ENCODE measurements at regions not wholly inside any gene's neighbourhood (a gene's known extent, or its start where the extent isn't known, plus 50 kb on each side); places are given as distances from the start of the nearest gene placed in this dataset.
"Not testable (repeated sequence)": the region's sequence is repeated elsewhere in the genome, so short reads cannot be mapped to it uniquely, and the experiment has no call there.

DNA sequence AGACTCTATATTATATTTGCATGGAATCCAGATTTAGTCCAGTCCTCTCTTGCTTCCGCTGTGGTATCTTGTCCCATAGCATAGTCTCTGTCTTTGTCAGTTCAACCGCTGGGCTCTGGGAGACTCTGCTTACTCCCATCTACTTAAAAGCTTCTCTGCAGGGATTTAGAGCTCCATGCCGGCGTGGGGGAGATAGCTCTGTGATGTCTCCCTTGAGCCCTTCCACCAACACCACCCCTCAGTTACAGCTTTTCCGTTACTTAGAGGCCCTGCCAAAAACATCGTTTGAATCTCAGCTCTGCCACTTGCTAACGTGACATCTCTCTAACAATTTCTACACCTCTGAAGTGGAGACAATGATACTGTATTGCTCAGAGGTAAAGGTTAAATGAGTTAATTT is 306.1 kb upstream of the ZNF608 start:
- DNase-seq, result no peak

DNA sequence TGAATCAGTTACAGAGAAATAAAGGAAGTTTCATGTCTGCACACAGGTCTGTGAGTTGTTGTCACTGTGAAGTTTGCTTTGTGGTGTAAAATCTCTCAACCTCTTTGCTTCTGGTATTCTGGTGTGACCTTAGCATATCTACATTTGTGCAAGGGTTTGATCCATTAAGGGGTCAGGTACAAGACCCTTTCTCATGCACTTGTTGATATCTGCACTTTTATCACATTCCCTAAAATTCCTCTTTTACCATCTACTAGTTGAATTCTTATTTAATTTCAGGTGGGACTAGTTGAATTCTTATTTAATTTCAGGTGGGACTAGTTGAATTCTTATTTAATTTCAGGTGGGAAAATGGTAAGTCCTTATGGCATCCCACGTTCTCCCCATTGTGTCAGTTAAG is 306.7 kb upstream of the ZNF608 start:
- DNase-seq, result no peak

DNA sequence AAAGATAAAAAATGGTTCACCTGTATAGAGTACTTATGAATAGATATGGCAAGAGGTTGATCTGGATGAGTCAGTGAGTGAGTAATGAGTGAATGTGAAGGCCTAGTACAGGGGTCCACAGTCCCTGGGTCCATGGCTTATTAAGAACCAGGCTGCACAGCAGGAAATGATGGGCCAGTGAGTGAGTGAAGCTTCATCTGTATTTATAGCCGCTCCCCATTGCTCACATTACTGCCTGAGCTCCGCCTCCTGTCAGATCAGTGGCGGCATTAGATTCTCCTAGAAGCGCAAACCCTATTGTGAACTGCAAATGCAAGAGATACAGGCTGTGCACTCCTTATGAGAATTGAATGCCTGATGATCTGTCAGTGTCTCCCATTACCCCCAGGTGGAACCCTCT is 307.7 kb upstream of the ZNF608 start:
- no peak for DNase-seq

DNA sequence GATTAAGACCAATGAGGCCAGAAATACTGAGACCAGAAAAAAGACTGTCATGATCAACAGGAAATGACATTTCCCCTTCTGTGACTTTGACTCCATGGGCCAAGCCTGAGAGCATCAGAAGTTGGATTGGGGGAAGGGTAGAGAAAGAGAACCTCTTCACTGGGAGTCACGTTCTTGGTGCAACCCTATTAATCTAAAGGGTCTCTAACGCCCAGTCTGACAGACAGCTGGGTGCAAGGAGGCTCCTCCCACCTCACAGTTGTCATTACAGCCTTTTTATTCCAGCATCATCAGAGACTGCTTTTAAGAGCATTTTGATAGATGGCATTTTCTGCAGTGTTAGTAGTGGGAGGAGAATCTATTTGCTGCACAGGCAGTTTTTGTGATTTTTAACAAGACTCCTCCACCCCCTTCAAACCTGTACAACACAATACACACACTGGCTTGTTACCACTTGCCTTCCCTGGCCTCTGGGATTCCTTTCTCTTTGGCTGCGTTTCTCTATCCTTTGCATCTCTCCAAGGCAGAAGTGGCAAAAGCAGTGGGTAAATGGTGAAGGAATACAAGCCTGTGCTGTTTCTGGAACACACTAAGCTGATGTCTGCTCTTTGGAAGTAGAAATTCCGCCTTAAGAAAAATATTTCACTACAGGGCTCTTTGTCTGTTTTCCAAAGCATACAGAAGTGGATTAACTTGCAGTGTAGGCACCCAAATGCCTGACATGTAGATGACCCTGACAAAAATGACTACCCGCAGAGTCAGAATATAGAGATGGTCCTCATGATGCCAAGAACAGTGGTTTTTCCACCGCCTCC is 310.4 kb upstream of the ZNF608 start:
- DNase-seq, result no peak

DNA sequence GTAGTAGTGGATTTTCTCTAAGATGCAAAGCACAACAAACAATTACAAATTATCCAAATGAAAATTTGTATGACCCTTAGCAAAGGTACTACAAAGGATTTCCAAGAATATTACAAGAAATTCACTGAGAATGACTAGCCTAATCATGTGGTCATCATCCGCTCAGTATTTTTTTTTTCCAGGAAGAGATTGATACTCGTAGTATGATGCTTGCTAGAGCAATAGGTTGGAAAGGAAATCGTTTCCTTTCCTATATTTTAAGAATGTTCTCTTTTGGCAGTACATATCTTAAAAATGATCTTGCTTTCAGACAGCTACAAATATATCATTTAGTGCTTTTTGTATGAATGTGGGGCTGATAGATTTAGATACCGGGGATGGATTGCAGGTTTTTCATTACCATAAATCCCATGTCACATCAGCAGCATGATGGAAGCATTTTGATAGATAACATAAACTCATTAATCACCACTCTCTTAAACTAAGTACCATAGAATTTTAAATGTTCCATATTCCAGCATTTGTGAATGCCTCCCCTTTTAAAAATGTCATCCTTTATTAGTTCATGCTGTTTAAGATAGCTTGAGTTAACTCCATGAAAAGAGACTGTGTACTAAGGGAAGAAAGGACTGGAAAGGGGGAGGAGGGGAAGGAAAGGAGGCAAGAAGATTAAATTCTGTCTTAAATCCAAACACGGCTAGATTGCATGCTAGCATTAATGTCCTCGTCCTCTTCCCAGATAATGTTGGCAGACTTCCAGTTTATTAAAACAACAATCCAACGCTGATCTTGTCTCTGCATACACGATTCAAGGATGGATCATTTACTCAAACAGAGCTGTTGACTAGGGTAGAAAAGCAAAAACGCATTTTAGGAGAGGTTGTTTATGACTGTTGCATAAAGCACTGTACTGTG is 311.7 kb upstream of the ZNF608 start:
- no peak for DNase-seq

DNA sequence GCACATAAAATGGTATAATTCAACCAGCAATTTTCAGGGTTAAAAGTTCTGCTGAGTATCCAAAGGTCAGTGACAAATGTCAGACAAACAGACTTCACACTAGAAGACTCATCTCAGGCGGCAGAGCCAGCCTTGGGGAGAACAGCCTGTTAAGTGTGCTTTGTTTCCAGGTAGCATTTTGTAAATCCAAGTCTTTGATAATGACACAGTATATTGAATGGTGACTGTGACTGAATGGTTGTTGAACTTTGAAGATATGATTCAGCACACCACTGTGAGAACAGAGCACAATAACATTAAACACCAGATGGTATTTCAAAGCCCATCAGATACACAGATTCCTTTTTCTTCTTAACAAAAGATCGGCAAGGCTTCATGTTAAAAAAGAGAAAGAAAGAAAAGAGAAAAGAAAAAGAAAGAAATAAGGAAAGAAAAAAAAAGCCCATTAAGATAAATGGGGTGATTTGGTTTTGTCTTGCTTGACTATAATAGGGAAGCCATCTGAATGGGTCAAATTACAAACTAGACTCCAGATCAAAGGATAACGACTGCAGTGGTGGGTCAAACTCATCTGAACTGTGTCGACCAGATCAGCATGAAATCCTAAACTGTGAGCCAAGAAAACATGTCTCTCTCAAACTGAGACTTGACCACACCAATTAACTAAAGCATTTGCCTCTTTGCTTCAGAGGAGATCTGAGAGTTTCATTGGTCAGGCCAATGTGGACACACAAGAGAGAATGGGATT is 313.0 kb upstream of the ZNF608 start:
- no peak for DNase-seq

DNA sequence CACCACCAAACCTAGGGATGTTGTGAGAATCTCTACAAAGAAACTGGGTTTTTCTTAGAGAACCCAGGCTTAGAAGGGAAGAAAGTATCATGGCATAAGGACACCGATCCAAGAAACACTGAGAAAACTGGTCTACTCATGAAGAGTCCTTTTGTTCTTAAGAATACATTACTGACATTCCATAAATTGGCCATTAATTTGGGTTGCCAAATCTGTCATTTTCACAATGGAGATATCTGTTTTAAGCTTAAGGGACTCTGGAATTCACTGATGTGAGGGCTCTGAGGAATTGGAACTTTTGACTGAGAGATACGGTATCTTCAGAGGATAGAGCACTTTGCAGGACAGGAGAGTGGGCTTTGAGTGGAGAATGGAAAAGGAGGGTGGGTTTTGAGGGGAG is 315.3 kb upstream of the ZNF608 start:
- DNase-seq, result no peak

DNA sequence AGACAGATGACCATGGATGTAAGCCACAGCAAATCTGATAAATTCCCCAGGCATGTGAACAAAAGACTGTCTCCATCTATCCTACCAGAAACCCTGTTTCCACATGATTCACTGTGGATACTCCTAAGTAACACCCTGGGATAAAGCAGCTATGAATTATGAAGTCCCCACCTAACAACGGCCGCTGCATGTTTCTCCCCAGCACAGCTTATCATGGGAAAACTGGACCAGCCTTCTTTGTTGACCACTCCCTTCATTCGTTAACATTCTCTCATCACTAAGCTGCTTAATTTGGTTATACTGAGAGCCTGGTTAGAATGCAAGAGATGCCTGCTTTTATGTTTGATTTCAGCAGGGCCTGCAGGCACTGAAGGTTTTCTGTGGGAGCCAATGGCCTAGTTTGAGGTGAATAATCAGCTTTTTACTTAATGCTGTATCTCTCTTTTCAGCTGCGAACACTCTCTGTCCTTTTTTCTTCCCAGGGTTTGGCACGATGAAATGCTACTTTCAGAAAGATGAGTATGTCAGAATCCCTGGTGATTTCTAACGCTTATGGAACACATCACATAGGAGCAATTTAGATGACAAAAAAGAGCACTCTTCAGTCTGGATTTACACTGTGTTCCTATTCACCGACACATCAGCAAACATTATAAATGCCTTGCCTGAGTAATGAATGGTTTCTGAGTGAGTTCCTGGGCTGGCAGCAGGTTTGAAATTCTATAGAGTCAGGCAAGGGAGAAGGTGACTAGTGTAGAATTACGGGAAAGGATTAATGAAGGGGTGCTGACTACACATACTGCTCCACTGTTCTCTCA is 318.4 kb upstream of the ZNF608 start:
- DNase-seq, result no peak

DNA sequence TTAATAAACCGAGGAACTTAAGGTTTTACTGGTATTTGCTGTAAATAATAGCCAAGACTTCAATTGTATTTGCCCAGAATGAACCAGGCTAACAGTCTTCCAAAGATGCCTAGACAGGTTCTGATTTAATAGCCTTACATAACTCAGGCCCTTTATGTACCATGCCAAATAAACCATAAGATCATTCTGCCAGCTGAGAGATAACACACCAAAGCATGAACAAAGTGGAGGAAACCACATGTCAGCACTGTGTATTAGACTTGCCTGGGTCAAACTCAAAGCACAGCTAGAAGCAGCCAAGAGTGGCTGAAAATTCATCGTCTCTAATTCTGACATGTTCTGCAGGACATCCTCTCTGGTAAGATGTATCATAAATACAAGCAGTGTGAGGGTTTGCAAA is 319.3 kb upstream of the ZNF608 start:
- DNase-seq, result no peak

DNA sequence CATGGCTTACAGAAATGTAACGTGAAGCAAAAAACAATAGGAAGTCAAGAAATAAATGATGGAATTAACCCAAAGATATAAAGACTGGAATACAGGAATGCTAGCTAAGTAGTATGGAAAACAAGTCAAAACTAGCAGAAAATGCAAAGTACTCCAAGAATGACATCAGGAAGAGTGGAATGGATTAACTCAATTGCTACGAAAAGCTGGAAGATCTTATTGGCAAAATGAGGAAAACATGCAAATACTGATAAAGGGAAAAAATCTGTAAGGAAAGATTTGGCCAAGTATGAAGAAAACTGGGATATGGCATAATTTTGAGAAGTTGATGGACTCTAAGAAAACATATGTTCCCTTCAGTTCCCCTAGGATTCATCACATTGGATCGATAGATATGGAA is 324.5 kb upstream of the ZNF608 start:
- no peak for DNase-seq

DNA sequence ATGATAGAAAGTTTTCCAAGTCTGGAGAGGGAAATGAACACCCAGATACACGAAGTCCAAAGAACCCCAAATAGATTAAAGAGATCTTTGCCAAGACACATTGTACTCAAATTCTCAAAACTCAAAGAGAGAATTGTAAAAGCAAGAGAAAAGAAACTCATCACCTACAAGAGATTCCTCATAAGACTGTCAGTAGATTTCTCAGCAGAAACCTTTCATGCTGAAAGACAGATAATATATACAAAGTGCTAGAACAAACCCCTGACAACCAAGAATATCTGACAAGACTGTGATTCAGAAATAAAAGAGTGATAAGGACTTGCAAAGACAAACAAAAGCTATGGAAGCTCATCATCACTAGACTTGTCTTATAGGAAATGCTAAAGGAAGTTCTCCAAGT is 326.7 kb upstream of the ZNF608 start:
- no peak for DNase-seq

DNA sequence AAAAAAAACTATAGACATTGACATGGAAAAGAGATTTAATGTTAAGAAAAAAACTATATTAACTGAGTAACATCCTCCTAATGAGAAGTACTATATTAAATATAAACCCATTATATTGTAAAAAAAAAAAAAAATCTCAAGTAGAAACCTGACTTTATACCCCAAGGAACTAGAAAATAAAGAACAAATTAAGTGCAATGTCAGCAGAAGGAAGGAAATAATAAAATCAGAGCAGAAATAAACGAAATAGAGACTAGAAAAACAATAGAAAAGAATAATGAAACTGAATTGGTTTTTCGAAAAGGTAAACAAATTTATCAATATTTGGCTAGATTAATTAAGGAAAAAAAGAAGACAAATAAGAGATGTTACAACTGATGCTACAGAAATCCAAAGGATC is 329.1 kb upstream of the ZNF608 start:
- DNase-seq, result no peak

DNA sequence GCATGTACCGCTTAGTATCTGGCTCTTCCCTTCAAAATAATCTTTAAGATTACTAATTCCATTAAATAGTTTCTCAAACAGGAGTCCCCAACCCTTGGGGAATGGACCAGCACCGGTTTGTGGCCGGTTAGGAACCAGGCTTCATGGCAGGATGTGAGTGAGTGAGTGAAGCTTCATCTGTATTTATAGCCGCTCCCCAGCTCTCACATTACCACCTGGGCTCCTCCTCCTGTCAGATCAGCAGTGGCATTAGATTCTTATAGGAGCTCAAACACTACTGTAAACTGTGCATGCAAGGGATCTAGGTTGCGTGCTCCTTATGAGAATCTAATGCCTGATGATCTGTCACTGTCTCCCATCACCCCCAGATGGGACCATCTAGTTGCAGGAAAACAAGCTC is 332.6 kb upstream of the ZNF608 start:
- DNase-seq, result not testable (repeated sequence)

DNA sequence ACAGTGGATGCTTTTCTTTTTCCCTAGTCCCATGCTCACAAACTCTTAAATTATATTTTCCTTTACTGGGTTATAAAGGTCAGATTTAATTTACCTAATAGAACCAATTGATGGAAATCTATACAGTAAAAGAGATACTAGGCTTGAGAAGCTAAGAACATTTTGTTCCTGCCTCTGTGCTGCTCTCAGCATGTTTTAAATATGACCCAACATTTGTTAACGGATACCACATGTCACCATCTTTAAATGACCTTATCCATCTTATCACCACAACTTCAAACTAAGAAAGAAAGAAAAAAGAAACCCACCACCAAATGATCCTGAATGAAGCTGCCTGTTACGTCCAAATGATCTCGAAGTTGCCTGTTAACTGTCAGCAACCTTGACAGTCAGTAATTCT is 334.7 kb upstream of the ZNF608 start:
- no peak for DNase-seq

DNA sequence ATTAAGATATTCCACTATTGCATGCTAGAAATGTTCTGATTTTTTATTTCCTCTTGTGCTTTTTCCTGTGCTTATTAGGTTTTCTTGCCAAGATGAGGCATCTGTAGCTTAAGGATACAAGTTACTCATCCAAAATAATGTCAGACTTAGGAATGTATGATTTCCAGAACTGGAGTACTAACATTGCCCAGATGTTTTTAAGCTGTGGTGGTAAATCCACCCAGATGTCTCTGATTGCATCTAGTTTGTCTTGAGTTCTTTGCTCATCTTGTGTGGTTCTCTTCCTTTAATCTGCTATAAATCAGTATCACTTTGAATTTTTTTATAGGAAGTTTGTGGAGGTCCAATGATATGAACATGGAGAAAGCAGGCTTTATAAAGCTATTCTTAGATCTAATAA is 337.5 kb upstream of the ZNF608 start:
- DNase-seq, result no peak

DNA sequence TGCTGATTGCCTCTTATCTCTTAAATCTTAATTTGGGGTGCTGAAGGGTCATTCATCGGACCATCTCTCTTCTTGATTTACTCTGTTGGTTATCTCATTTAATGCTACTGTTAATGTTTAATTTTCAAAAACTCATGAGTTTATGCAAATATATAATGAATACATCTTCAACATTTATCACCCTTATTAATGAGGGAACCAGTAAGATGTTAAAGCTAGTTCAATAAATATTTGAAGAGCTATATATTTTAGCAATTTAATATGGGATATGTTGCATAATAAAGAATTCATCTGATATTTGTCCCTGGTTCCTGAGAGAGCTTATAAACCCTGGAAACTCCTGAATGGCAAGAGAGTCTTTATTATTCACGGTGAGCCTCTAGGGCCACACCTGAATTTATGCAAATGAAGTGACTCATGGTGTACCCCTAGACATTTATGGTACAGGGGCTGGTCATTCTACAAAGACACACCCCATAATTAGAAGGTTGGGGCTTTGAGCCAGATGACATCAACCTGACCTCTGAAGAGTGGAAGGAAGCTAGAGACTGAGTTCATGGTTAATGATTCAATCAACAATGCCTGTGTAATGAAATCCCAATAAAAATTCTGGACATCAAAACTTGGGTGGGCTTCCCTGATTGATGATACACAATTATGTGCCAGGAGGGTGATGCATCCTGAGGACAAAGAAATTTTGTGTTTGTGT is 339.5 kb upstream of the ZNF608 start:
- no peak for DNase-seq

DNA sequence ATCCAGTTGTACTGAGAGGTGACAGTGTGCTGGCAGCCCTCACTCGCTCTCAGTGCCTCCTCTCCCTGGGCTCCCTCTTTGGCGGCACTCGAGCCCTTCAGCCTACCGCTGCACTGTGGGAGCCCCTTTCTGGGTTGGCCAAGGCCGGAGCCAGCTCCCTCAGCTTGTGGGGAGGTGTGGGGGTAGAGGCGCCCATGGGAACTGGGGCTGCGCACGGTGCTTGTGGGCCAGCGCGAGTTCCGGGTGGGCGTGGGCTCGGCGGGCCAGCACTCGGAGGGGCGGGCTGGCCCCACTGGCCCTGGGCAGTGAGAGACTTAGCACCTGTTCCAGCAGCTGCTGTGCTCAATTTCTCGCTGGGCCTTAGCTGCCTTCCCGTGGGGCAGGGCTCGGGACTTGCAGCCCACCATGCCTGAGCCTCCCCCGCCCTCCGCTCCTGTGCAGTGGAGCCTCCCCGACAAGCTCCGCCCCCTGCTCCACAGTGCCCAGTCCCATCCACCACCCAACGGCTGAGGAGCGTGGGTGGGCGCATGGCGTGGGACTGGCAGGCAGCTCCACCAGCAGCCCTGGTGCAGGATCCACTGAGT is 342.2 kb upstream of the ZNF608 start:
- no peak for DNase-seq

DNA sequence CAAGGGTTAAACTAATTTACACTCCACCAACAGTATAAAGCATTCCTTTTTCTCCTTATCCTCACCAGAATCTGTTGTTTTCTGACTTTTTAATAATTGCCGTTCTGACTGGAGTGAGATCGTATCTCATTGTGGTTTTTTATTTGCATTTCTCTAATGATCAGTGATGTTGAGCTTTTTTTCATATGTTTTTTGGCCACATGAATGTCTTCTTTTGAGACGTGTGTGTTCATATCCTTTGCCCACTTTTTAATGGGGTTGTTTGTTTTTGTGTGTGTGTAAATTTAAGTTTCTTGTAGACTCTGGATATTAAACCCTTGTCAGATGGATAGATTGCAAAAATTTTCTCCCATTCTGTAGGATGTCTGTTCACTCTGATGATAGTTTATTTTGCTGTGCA is 345.7 kb upstream of the ZNF608 start:
- DNase-seq, result not testable (repeated sequence)

DNA sequence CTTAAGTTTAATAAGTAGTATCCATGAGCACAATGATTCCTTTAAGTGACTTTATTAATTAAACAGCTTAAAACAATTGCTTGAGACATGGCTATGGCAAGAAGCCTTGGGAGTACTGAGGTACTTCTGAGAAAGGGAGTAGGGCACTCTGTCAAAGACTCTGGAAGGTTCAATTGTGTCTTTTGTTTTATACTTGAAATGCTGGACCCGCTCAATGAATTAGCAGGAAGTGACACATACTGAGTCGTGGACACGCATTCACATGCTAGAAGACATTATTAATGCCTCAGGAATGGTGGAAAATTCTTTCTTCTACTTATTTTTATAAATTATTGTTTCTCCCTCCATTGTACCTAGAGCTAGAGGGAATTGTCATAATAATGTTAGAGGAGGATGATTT is 347.3 kb upstream of the ZNF608 start:
- no peak for DNase-seq

DNA sequence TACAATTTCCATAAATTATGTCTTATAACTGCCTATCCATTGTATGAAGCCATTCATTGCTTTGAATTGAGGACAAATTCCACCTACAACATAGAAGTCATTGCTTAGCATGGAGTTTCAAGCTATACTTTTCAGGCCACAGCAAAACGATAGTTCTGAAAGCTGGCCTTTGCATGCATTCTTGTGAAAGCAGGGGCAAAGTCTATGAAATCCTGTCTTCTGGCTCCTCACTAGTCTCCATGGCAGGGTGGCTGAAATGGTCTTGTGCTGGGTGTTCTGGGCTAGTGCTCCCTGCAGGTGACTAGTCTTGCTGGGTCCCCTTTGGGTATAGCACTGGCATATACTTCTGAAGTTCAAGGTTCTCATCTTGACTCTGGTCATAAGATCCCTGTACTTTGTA is 353.9 kb upstream of the ZNF608 start:
- DNase-seq, result no peak

DNA sequence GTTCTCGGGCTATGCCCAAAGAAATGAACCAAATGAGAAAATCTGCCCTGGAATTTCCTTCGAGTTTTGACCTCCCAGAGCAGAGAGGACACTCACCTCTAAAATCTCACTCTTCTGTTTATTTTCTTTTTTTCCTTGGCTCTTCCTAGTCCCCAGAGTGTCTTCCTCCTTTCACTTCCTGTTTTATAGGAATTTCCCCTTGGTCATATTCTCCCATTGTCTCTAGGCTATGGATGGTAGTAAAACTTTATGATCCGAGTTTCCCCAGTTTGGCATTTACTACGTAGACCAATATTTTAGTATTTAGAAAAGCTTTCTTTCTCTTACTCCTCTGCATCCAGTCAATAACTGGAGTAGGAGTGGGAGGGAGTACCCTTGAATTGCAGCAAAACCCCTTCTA is 354.5 kb upstream of the ZNF608 start:
- DNase-seq, result no peak

DNA sequence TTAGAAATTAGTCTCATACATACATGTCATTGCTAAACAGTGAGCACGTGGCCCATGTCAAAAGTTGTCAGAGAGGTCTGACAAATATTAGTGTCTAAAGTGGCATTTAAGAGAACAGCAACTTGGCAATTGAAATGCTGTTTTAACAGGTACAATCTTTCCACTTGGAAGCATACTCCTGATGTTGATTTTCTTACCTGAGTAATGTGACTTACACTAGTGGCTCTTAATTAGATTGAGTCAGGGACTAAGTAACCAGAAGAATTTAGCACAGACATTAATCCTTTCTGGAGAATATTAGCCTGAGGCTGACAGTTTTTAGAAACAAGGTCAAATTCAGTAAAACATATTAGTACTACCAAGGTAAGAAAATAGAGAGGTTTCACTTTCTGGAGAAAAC is 357.0 kb upstream of the ZNF608 start:
- no peak for DNase-seq
